HepG2 (cell line): ENCODE measurements at regions not wholly inside any gene's neighbourhood (a gene's known extent, or its start where the extent isn't known, plus 50 kb on each side); places are given as distances from the start of the nearest gene placed in this dataset.

ENCODE experiments used
- ATAC-seq: fragments of 200-7000 bp; cut with Tn5 transposase; 3 replicates; pipeline ENCODE4 v1.9.1; 2020; ENCODE audit warnings: mild to moderate bottlenecking, moderate library complexity
- BruUV-seq: library from RNA; stranded (reverse); fragments of 400-500 nt; replicated peaks from 2 replicates; lab custom pipeline; 2021; lab: Mats Ljungman, UMichigan
- CTCF ChIA-PET: fragments of 300-600 bp; formaldehyde crosslinking; extraction: SDS; loops from one replicate; lab custom pipeline; 2021; ENCODE audit warnings: low total read pairs, inconsistent platforms, low intra/inter-chr PET ratio; lab: Yijun Ruan, JAX
- POLR2A ChIA-PET: fragments of 350-600 bp; sonication (Branson Sonifier 250); formaldehyde crosslinking; loops from one replicate; lab custom pipeline; 2020; ENCODE audit warnings: antibody characterized with exemption, inconsistent platforms; lab: Yijun Ruan, JAX
- DNase-seq: peaks from one replicate; pipeline ENCODE4 v3.0.0-alpha.2; 2015; ENCODE audit warnings: low spot score
- FAIRE-seq: peaks from 3 replicates; lab custom pipeline; 2011; peaks lifted over from hg19 to GRCh38; lab: Jason Lieb, UNC
- H2AFZ ChIP-seq: one replicate; pipeline ENCODE4 v1.6.1; 2011; ENCODE audit warnings: low read length, inconsistent platforms
- H3K27ac ChIP-seq: fragments of 300-600 bp; 3 replicates; pipeline ENCODE4 v1.8.0; 2011; ENCODE audit warnings: mixed run types, mild to moderate bottlenecking, mixed read lengths, low read length, inconsistent platforms; ENCODE audit not compliant: insufficient read depth; ENCODE audit errors: extremely low read length
- H3K27me3 ChIP-seq, 2 experiments: fragments of 200-600 bp in 1 of 2; 2 replicates in 1 of 2; 3 replicates in 1 of 2; pipeline versions ENCODE4 v1.6.0 to v1.8.0; 2011; ENCODE audit warnings: low read length in 2 of 2, mild to moderate bottlenecking in 2 of 2, moderate library complexity in 2 of 2, inconsistent platforms in 1 of 2; ENCODE audit not compliant: insufficient read depth in 2 of 2, control insufficient read depth in 1 of 2
- H3K36me3 ChIP-seq, 2 experiments: fragments of 200-600 bp in 1 of 2; replicated peaks in 1 of 2; 2 replicates in 1 of 2; 3 replicates in 1 of 2; pipeline versions ENCODE4 v1.5.1 to v1.8.0; 2011; ENCODE audit warnings: low read length in 2 of 2, inconsistent platforms in 1 of 2; ENCODE audit not compliant: insufficient read depth in 2 of 2, control insufficient read depth in 1 of 2
- H3K4me1 ChIP-seq: 2 replicates; pipeline ENCODE4 v1.5.1; 2012; ENCODE audit warnings: low read length, inconsistent platforms; ENCODE audit not compliant: insufficient read depth
- H3K4me2 ChIP-seq: 2 replicates; pipeline ENCODE4 v1.6.0; 2011; ENCODE audit warnings: low read depth, low read length, inconsistent platforms
- H3K4me3 ChIP-seq, 3 experiments: fragments of 200-600 bp in 1 of 3; sonication (generic), shearing (Covaris generic) in 1 of 3; replicated peaks in 1 of 3; 2 replicates each; pipeline ENCODE4 v1.5.1; 2011 to 2016; ENCODE audit warnings: low read length in 3 of 3, inconsistent platforms in 2 of 3, low read depth in 2 of 3, mild to moderate bottlenecking in 2 of 3, control low read depth in 1 of 3, mixed read lengths in 1 of 3; ENCODE audit not compliant: insufficient read depth in 1 of 3
- H3K79me2 ChIP-seq: one replicate; pipeline ENCODE4 v1.6.1; 2011; ENCODE audit warnings: low read length, inconsistent platforms; ENCODE audit not compliant: insufficient read depth
- H3K9ac ChIP-seq: 2 replicates; pipeline ENCODE4 v1.6.0; 2011; ENCODE audit warnings: mild to moderate bottlenecking, low read depth, low read length, inconsistent platforms; ENCODE audit not compliant: insufficient read depth
- H3K9me3 ChIP-seq: 2 replicates; pipeline ENCODE4 v1.5.1; 2012; ENCODE audit warnings: mild to moderate bottlenecking, low read length
- H4K20me1 ChIP-seq: 2 replicates; pipeline ENCODE4 v1.6.0; 2011; ENCODE audit warnings: inconsistent platforms, mild to moderate bottlenecking, low read length, moderate library complexity; ENCODE audit not compliant: insufficient read depth
- CENPT ChIP-seq: sonication (generic); formaldehyde crosslinking; IDR thresholded peaks from 2 replicates; pipeline ENCODE4 v1.8.0; 2022; ENCODE audit warnings: low read depth, mild to moderate bottlenecking, moderate library complexity, missing genetic modification reagents
- ESRRA ChIP-seq: sonication (generic); formaldehyde crosslinking; IDR thresholded peaks from 2 replicates; pipeline ENCODE4 v1.5.1; 2020; ENCODE audit warnings: mild to moderate bottlenecking, low read depth, missing genetic modification reagents
- GATAD2A ChIP-seq: IDR thresholded peaks from 2 replicates; pipeline ENCODE4 v1.6.1; 2016
- HNF4A ChIP-seq: sonication (generic); formaldehyde crosslinking; IDR thresholded peaks from 2 replicates; pipeline ENCODE4 v1.4.0; 2020; ENCODE audit warnings: missing genetic modification reagents
- MAFF ChIP-seq: IDR thresholded peaks from 2 replicates; pipeline ENCODE4 v1.6.1; 2011; ENCODE audit warnings: low read depth, low read length, improper control_type of control experiment
- MED1 ChIP-seq: sonication (generic); formaldehyde crosslinking; IDR thresholded peaks from 2 replicates; pipeline ENCODE4 v1.4.0; 2020; ENCODE audit warnings: missing genetic modification reagents
- MEF2D ChIP-seq: sonication (generic); formaldehyde crosslinking; IDR thresholded peaks from 2 replicates; pipeline ENCODE4 v1.5.1; 2020; ENCODE audit warnings: mild to moderate bottlenecking, missing genetic modification reagents
- MEIS1 ChIP-seq: sonication (generic); formaldehyde crosslinking; IDR thresholded peaks from 2 replicates; pipeline ENCODE4 v1.9.0; 2021; ENCODE audit warnings: mild to moderate bottlenecking, missing genetic modification reagents, moderate library complexity, borderline replicate concordance
- NFIC ChIP-seq: IDR thresholded peaks from 2 replicates; pipeline ENCODE4 v1.6.1; 2012; ENCODE audit warnings: mild to moderate bottlenecking, low read length, inconsistent platforms
- NR2C2 ChIP-seq: sonication (generic); formaldehyde crosslinking; IDR thresholded peaks from 2 replicates; pipeline ENCODE4 v1.4.0; 2020; ENCODE audit warnings: missing genetic modification reagents, mild to moderate bottlenecking, moderate library complexity, borderline replicate concordance
- PHF20 ChIP-seq: sonication (generic); formaldehyde crosslinking; IDR thresholded peaks from 2 replicates; pipeline ENCODE4 v1.5.0; 2020; ENCODE audit warnings: mild to moderate bottlenecking, missing genetic modification reagents
- SAP130 ChIP-seq: IDR thresholded peaks from 2 replicates; pipeline ENCODE4 v1.6.1; 2016; ENCODE audit warnings: low read depth
- SIN3B ChIP-seq: fragments of 150-350 bp; IDR thresholded peaks from 2 replicates; pipeline ENCODE4 v1.6.1; 2014; ENCODE audit warnings: low read length
- SMAD1 ChIP-seq: sonication (generic); formaldehyde crosslinking; IDR thresholded peaks from 2 replicates; pipeline ENCODE4 v1.4.0; 2020; ENCODE audit warnings: missing genetic modification reagents, low read depth, mild to moderate bottlenecking, borderline replicate concordance
- SOX5 ChIP-seq: IDR thresholded peaks from 2 replicates; pipeline ENCODE4 v1.6.1; 2016; ENCODE audit warnings: borderline replicate concordance
- ZNF468 ChIP-seq: sonication (generic); formaldehyde crosslinking; IDR thresholded peaks from 2 replicates; pipeline ENCODE4 v1.8.0; 2022; ENCODE audit warnings: mild to moderate bottlenecking, moderate library complexity, missing genetic modification reagents
- ZNF501 ChIP-seq: sonication (generic); formaldehyde crosslinking; IDR thresholded peaks from 2 replicates; pipeline ENCODE4 v1.5.1; 2020; ENCODE audit warnings: mild to moderate bottlenecking, moderate library complexity, missing genetic modification reagents
- ZNF703 ChIP-seq: sonication (generic); formaldehyde crosslinking; IDR thresholded peaks from 2 replicates; pipeline ENCODE4 v1.5.1; 2020; ENCODE audit warnings: missing genetic modification reagents, mild to moderate bottlenecking, moderate library complexity, borderline replicate concordance
- ZNF781 ChIP-seq: sonication (generic); formaldehyde crosslinking; IDR thresholded peaks from 2 replicates; pipeline ENCODE4 v1.5.1; 2020; ENCODE audit warnings: borderline replicate concordance, mild to moderate bottlenecking, missing genetic modification reagents; ENCODE audit errors: not compliant biosample characterization
- ZNF782 ChIP-seq: sonication (generic); formaldehyde crosslinking; IDR thresholded peaks from 2 replicates; pipeline ENCODE4 v1.4.0; 2020; ENCODE audit warnings: missing genetic modification reagents, mild to moderate bottlenecking, borderline replicate concordance
- WGBS: methylation state at CpG from one replicate; pipeline ENCODE4 v1.1.6; 2017; ENCODE audit warnings: low lambda C conversion rate; 5-methylcytosine and 5-hydroxymethylcytosine counted together
- in situ Hi-C: cut with HindIII; loops from 2 replicates; pipeline ENCODE4 v1.10.0; 2017; ENCODE audit warnings: low pct_unique_long_range_greater_than_20kb; ENCODE audit not compliant: extremely low pct_ligation_motif_present
- intact Hi-C: fragments of 100-400 bp; cut with micrococcal nuclease; formaldehyde crosslinking; loops from one replicate; pipeline ENCODE4 v1.10.0; 2022; ENCODE audit not compliant: unreplicated experiment
- TF ChIP-seq, protein P1 (sequence below): sonication (generic); formaldehyde crosslinking; conservative IDR thresholded peaks from 2 replicates; pipeline ENCODE4 v1.5.0; 2020; ENCODE audit warnings: missing genetic modification reagents
- TF ChIP-seq, protein P2 (sequence below): sonication (generic); formaldehyde crosslinking; IDR thresholded peaks from 2 replicates; pipeline ENCODE4 v1.5.0; 2020; ENCODE audit warnings: mild to moderate bottlenecking, missing genetic modification reagents, borderline replicate concordance

DNA sequence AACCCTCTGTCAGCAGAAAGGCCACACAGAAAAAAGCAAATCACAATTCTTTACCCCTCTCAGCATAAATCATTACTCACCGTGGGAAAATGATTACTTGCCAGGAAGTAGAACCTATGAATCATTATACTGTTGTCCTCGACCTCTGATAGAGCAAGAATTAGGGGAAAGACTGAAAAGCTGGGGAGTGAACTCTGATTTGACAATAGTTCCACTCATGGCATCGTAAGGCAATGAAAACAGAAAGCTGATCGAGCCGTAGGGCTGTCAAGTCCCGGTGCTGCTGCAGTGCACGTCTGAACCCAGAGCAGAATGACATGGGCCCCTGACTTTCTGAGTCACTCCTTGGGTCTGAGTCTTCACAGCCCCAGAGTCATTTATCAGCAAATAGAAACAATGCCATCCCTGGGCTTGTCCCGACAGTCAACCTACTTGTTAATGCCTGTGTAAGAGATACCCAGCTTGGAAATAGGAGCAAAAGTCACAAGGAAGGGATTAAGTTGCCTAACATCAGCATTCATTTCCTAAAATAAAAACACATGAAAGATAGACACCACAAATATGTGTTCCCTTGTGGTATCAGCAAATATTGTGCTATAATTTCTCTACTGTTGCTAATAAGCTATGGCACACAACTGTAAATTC lies 224.8 kb upstream of the MARCKS start:
- DNase-seq = peak; percentile 78
- TF ChIP-seq ZNF501 (CRISPR knock-in tag) (peak; percentile 54; the same call in 1 of the 2 replicates), NFIC (peak; percentile 59; the same call in 1 of the 2 replicates), GATAD2A (CRISPR knock-in tag) (peak; percentile 49), ESRRA (CRISPR knock-in tag) (0 out of 2 replicates have a peak, but pooled peaks have one; percentile 21), MAFF (peak; percentile 49; the same call in 1 of the 2 replicates), ZNF703 (CRISPR knock-in tag) (no peak), SMAD1 (CRISPR knock-in tag) (no peak), SOX5 (CRISPR knock-in tag) (peak; percentile 63; the same call in 1 of the 2 replicates), SAP130 (CRISPR knock-in tag) (peak; percentile 59; the same call in 1 of the 2 replicates), ZNF782 (no peak), SIN3B (no peak), ZNF468 (CRISPR knock-in tag) (no peak), MEF2D (CRISPR knock-in tag) (0 out of 2 replicates have a peak, but pooled peaks have one; percentile 58), CENPT (no peak), NR2C2 (peak; percentile 33; the same call in 1 of the 2 replicates), MED1 (CRISPR knock-in tag) (peak; percentile 80), PHF20 (CRISPR knock-in tag) (no peak), MEIS1 (CRISPR knock-in tag) (0 out of 2 replicates have a peak, but pooled peaks have one; percentile 48), HNF4A (CRISPR knock-in tag) (0 out of 2 replicates have a peak, but pooled peaks have one; percentile 16), ZNF781 (no peak)
- TF ChIP-seq, protein P1, sequence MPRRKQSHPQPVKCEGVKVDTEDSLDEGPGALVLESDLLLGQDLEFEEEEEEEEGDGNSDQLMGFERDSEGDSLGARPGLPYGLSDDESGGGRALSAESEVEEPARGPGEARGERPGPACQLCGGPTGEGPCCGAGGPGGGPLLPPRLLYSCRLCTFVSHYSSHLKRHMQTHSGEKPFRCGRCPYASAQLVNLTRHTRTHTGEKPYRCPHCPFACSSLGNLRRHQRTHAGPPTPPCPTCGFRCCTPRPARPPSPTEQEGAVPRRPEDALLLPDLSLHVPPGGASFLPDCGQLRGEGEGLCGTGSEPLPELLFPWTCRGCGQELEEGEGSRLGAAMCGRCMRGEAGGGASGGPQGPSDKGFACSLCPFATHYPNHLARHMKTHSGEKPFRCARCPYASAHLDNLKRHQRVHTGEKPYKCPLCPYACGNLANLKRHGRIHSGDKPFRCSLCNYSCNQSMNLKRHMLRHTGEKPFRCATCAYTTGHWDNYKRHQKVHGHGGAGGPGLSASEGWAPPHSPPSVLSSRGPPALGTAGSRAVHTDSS (CRISPR knock-in tag) = no peak
- TF ChIP-seq, protein P2, sequence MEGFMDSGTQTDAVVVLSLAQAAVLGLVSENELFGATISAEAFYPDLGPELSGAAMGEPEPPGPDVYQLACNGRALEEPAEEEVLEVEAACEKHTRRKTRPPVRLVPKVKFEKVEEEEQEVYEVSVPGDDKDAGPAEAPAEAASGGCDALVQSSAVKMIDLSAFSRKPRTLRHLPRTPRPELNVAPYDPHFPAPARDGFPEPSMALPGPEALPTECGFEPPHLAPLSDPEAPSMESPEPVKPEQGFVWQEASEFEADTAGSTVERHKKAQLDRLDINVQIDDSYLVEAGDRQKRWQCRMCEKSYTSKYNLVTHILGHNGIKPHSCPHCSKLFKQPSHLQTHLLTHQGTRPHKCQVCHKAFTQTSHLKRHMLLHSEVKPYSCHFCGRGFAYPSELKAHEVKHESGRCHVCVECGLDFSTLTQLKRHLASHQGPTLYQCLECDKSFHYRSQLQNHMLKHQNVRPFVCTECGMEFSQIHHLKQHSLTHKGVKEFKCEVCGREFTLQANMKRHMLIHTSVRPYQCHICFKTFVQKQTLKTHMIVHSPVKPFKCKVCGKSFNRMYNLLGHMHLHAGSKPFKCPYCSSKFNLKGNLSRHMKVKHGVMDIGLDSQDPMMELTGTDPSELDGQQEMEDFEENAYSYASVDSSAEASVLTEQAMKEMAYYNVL (CRISPR knock-in tag) = peak; percentile 47; the same call in 1 of the 2 replicates

More for the DNA sequence above, 224.8 kb upstream of the MARCKS start:
- in situ Hi-C loops = loop anchor here (5.0 to 10.0 kb wide), 2 partner anchors 225 to 278 kb away; partner anchors contain the start of gene MARCKS
- ChIA-PET POLR2A (interaction anchor here (0.8 to 4.1 kb wide), 6 partner anchors 10 to 280 kb away, joined by 3 to 49 read pairs (median 6); no protein-coding TSS in a partner anchor), CTCF (no interaction called here)
- peak overlapping the region; percentile 76 for H2AFZ ChIP-seq
- no peaks in the 10 kb centered on the region for H3K36me3 ChIP-seq
- intact Hi-C loops = loop anchor here (2.0 kb wide), 1 partner anchor 226 kb away; no protein-coding TSS in a partner anchor
- FAIRE-seq = peak; percentile 12
- no peaks in the 10 kb centered on the region for H3K27me3 ChIP-seq
- H3K4me1 ChIP-seq = peaks cover 69% of the 10 kb centered on the region
- H4K20me1 ChIP-seq = no peaks in the 10 kb centered on the region
- 7% methylated on average over 8 of the region's 8 CpGs for WGBS
- peak overlapping the region; percentile 61 for H3K27ac ChIP-seq
- peak overlapping the region in 2 of 3 experiments; percentile 9 to 29; a peak in 2 of 6 replicates for H3K4me3 ChIP-seq
- ATAC-seq = peak; percentile 92
- H3K9me3 ChIP-seq = no peaks in the 10 kb centered on the region
- H3K9ac ChIP-seq = peak overlapping the region; percentile 63
- BruUV-seq = no TSS peak
- no peaks in the 10 kb centered on the region for H3K79me2 ChIP-seq
- H3K4me2 ChIP-seq = peak overlapping the region; percentile 67
